PC-9 (cell line): ENCODE measurements at regions not wholly inside any gene's neighbourhood (a gene's known extent, or its start where the extent isn't known, plus 50 kb on each side); places are given as distances from the start of the nearest gene placed in this dataset.
A peak's percentile ranks its signal among the peaks of the same experiment; 100 is the strongest.

Experiments
- BruUV-seq: library from RNA; stranded (reverse); fragments of 400-500 nt; replicated peaks from 2 replicates; lab custom pipeline; 2021; lab: Mats Ljungman, UMichigan
- CTCF ChIA-PET: fragments of 300-600 bp; sonication (Branson Sonifier 250); formaldehyde crosslinking; loops from one replicate; lab custom pipeline; 2022; ENCODE audit warnings: antibody characterized with exemption; lab: Charles Lee
- POLR2A ChIA-PET: fragments of 300-600 bp; sonication (Branson Sonifier 250); formaldehyde crosslinking; loops from one replicate; lab custom pipeline; 2022; ENCODE audit warnings: antibody characterized with exemption; ENCODE audit not compliant: unreplicated experiment; lab: Charles Lee
- DNase-seq, 2 experiments: peaks; one replicate each; pipeline versions ENCODE4 v3.0.0 to v3.0.0-alpha.2; 2015 to 2022; ENCODE audit warnings: mixed read lengths in 1 of 2
- H2AFZ ChIP-seq: fragments of 200-600 bp; sonication (generic); 2 replicates; pipeline ENCODE4 v1.8.1; 2017; ENCODE audit warnings: antibody characterized with exemption
- H3F3A ChIP-seq: fragments of 200-600 bp; sonication (generic); 2 replicates; pipeline ENCODE4 v1.8.1; 2017; ENCODE audit warnings: antibody characterized with exemption, mild to moderate bottlenecking, low read depth; ENCODE audit not compliant: insufficient read depth
- H3K27ac ChIP-seq: fragments of 200-600 bp; sonication (generic); 2 replicates; pipeline ENCODE4 v1.6.1; 2016; ENCODE audit warnings: mixed run types
- H3K27me3 ChIP-seq: fragments of 200-600 bp; sonication (generic); 2 replicates; pipeline ENCODE4 v1.6.1; 2016; ENCODE audit warnings: low read depth, mixed run types; ENCODE audit not compliant: insufficient read depth
- H3K36me3 ChIP-seq: fragments of 200-600 bp; sonication (generic); 2 replicates; pipeline ENCODE4 v1.6.1; 2016; ENCODE audit warnings: low read depth, mixed run types
- H3K4me1 ChIP-seq: fragments of 200-600 bp; sonication (generic); replicated peaks from 2 replicates; pipeline ENCODE4 v1.6.1; 2016; ENCODE audit warnings: mixed run types; ENCODE audit not compliant: insufficient read depth
- H3K4me2 ChIP-seq: fragments of 200-600 bp; sonication (generic); 2 replicates; pipeline ENCODE4 v1.6.1; 2017; ENCODE audit warnings: mixed run types
- H3K4me3 ChIP-seq: fragments of 200-600 bp; sonication (generic); 2 replicates; pipeline ENCODE4 v1.6.1; 2016; ENCODE audit warnings: mixed run types
- H3K79me2 ChIP-seq: fragments of 200-600 bp; sonication (generic); 2 replicates; pipeline ENCODE4 v1.6.1; 2017; ENCODE audit warnings: low read depth, mixed run types
- H3K9me2 ChIP-seq: fragments of 200-600 bp; sonication (generic); 2 replicates; pipeline ENCODE4 v1.8.1; 2017; ENCODE audit warnings: mild to moderate bottlenecking; ENCODE audit not compliant: insufficient read depth
- H3K9me3 ChIP-seq: fragments of 200-600 bp; sonication (generic); 2 replicates; pipeline ENCODE4 v1.8.1; 2016; ENCODE audit warnings: low read depth; ENCODE audit not compliant: insufficient read depth
- H4K20me1 ChIP-seq: fragments of 200-600 bp; sonication (generic); 2 replicates; pipeline ENCODE4 v1.8.1; 2017; ENCODE audit not compliant: insufficient read depth
- CTCF ChIP-seq: fragments of 200-600 bp; sonication (generic); conservative IDR thresholded peaks from 2 replicates; pipeline ENCODE4 v1.6.1; 2017; ENCODE audit warnings: mixed run types, antibody characterized with exemption, mild to moderate bottlenecking, moderate library complexity
- EZH2 ChIP-seq: fragments of 200-600 bp; sonication (generic); IDR thresholded peaks from 2 replicates; pipeline ENCODE4 v1.8.0; 2017; ENCODE audit warnings: antibody characterized with exemption, low read depth
- intact Hi-C: fragments of 100-400 bp; cut with micrococcal nuclease; formaldehyde crosslinking; loops from one replicate; pipeline ENCODE4 v1.10.0; 2022; ENCODE audit not compliant: unreplicated experiment

- Histone ChIP-seq H3K4me1 (peaks cover 59% of the 10 kb centered on the region), H3K36me3 (no peaks in the 10 kb centered on the region), H3K27me3 (no peaks in the 10 kb centered on the region), H3K4me2 (no peak overlapping the region), H2AFZ (no peak overlapping the region), H3K4me3 (no peak overlapping the region), H3K9me2 (no peaks in the 10 kb centered on the region), H3K79me2 (peaks cover 96% of the 10 kb centered on the region), H3F3A (peaks cover 37% of the 10 kb centered on the region), H4K20me1 (no peaks in the 10 kb centered on the region), H3K27ac (no peak overlapping the region), H3K9me3 (no peaks in the 10 kb centered on the region; the same call in 1 of the 2 replicates)
- BruUV-seq, result no TSS peak
- TF ChIP-seq CTCF (no peak), EZH2 (no peak)
- ChIA-PET POLR2A (interaction anchor here (0.7 kb wide), 1 partner anchor 259 kb away, joined by 3 read pairs; no protein-coding TSS in a partner anchor), CTCF (interaction anchor here (0.7 kb wide), 1 partner anchor 93 kb away, joined by 3 read pairs; no protein-coding TSS in a partner anchor)
- intact Hi-C loops, result no loop called here
- DNase-seq, result no peak
Observed at GRCh38 chr17:72454342-72454741, 333.5 kb downstream of the SOX9 start.

GRCh38 chr17:72455562-72455961, 334.7 kb downstream of the SOX9 start:
- no peak overlapping the region for H3K4me3 ChIP-seq
- CTCF ChIA-PET, result no interaction called here

GRCh38 chr17:72456075-72456474, 335.3 kb downstream of the SOX9 start:
- POLR2A ChIA-PET, result interaction anchor here (0.6 to 1.1 kb wide), 9 partner anchors 9 to 1043 kb away, joined by 4 to 15 read pairs (median 7); no protein-coding TSS in a partner anchor
- peaks cover 77% of the 10 kb centered on the region for H3K4me1 ChIP-seq
- CTCF ChIA-PET, result interaction anchor here (0.6 kb wide), 1 partner anchor 77 kb away, joined by 3 read pairs; no protein-coding TSS in a partner anchor
- TF ChIP-seq CTCF (no peak), EZH2 (no peak)
- H3K36me3 ChIP-seq, result no peaks in the 10 kb centered on the region
- H3K27me3 ChIP-seq, result no peaks in the 10 kb centered on the region
- peak overlapping the region; percentile 74 for H3K4me2 ChIP-seq
- peaks cover 37% of the 10 kb centered on the region for H3F3A ChIP-seq
- no peaks in the 10 kb centered on the region for H3K9me2 ChIP-seq
- no peaks in the 10 kb centered on the region for H4K20me1 ChIP-seq
- intact Hi-C loops, result loop anchor here (1.0 kb wide), 1 partner anchor 33 kb away; no protein-coding TSS in a partner anchor
- peak; percentile 86 to 98 for DNase-seq
- peaks cover 96% of the 10 kb centered on the region for H3K79me2 ChIP-seq
- no peaks in the 10 kb centered on the region for H3K9me3 ChIP-seq
- no TSS peak for BruUV-seq
- H3K4me3 ChIP-seq, result no peak overlapping the region
- no peak overlapping the region for H2AFZ ChIP-seq
- H3K27ac ChIP-seq, result peak overlapping the region; percentile 88

More at GRCh38 chr17:72455562-72455961, 334.7 kb downstream of the SOX9 start:
- Histone ChIP-seq H3K36me3 (no peaks in the 10 kb centered on the region), H3K9me2 (no peaks in the 10 kb centered on the region), H3K4me1 (peaks cover 72% of the 10 kb centered on the region), H2AFZ (no peak overlapping the region), H4K20me1 (no peaks in the 10 kb centered on the region), H3K27me3 (no peaks in the 10 kb centered on the region), H3K79me2 (peaks cover 96% of the 10 kb centered on the region), H3K4me2 (peak overlapping the region; percentile 74), H3K27ac (peak overlapping the region; percentile 88), H3K9me3 (no peaks in the 10 kb centered on the region), H3F3A (peaks cover 37% of the 10 kb centered on the region)
- POLR2A ChIA-PET, result interaction anchor here (0.5 to 1.1 kb wide), 8 partner anchors 10 to 481 kb away, joined by 4 to 28 read pairs (median 8); no protein-coding TSS in a partner anchor
- TF ChIP-seq EZH2 (no peak), CTCF (no peak)
- no peak for DNase-seq
- BruUV-seq, result TSS peak; percentile 79
- intact Hi-C loops, result no loop called here
